Caco-2 (cell line): ENCODE measurements at regions not wholly inside any gene's neighbourhood (a gene's known extent, or its start where the extent isn't known, plus 50 kb on each side); places are given as distances from the start of the nearest gene placed in this dataset.
"Not testable (repeated sequence)": the region's sequence is repeated elsewhere in the genome, so short reads cannot be mapped to it uniquely, and the experiment has no call there.

ENCODE experiments used
- BruUV-seq: library from RNA; stranded (reverse); fragments of 400-500 nt; replicated peaks from 2 replicates; lab custom pipeline; 2021; lab: Mats Ljungman, UMichigan
- CTCF ChIA-PET: fragments of 300-600 bp; sonication (Branson Sonifier 250); formaldehyde crosslinking; loops from one replicate; lab custom pipeline; 2022; ENCODE audit warnings: antibody characterized with exemption; lab: Charles Lee
- POLR2A ChIA-PET: fragments of 300-600 bp; sonication (Branson Sonifier 250); formaldehyde crosslinking; loops from one replicate; lab custom pipeline; 2022; ENCODE audit warnings: antibody characterized with exemption; lab: Charles Lee
- DNase-seq, 2 experiments: peaks; one replicate each; pipeline versions ENCODE4 v3.0.0 to v3.0.0-alpha.2; 2020 to 2022
- H3K27me3 ChIP-seq: replicated peaks from 2 replicates; pipeline ENCODE4 v1.6.0; 2011; ENCODE audit warnings: low read length; ENCODE audit not compliant: control insufficient read depth, insufficient read depth
- H3K36me3 ChIP-seq: 2 replicates; pipeline ENCODE4 v1.5.1; 2011; ENCODE audit warnings: low read length; ENCODE audit not compliant: control insufficient read depth, insufficient read depth
- H3K4me1 ChIP-seq: fragments of 250-450 bp; sonication (Bioruptor Pico); 2 replicates; pipeline ENCODE4 v1.5.1; 2020; ENCODE audit warnings: mild to moderate bottlenecking
- H3K4me3 ChIP-seq: 2 replicates; pipeline ENCODE4 v1.5.1; 2011; ENCODE audit warnings: low read depth, mild to moderate bottlenecking, control low read depth, low read length
- H3K9me3 ChIP-seq: fragments of 250-450 bp; sonication (Bioruptor Pico); 2 replicates; pipeline ENCODE4 v1.5.1; 2020; ENCODE audit warnings: mild to moderate bottlenecking, moderate library complexity
- H3K27ac Mint-ChIP-seq: one replicate; pipeline ENCODE4 v1.8.0; 2022; ENCODE audit warnings: mixed read lengths; ENCODE audit not compliant: unreplicated experiment
- H3K27me3 Mint-ChIP-seq: one replicate; pipeline ENCODE4 v1.8.0; 2022; ENCODE audit warnings: mixed read lengths; ENCODE audit not compliant: insufficient read depth, unreplicated experiment
- H3K36me3 Mint-ChIP-seq: one replicate; pipeline ENCODE4 v1.8.0; 2022; ENCODE audit warnings: mild to moderate bottlenecking, mixed read lengths; ENCODE audit not compliant: insufficient read depth, unreplicated experiment
- H3K4me1 Mint-ChIP-seq: one replicate; pipeline ENCODE4 v1.8.0; 2022; ENCODE audit warnings: low read depth, mixed read lengths; ENCODE audit not compliant: unreplicated experiment
- H3K4me3 Mint-ChIP-seq: one replicate; pipeline ENCODE4 v1.8.0; 2022; ENCODE audit warnings: mild to moderate bottlenecking, moderate library complexity, mixed read lengths; ENCODE audit not compliant: unreplicated experiment
- H3K9me3 Mint-ChIP-seq: one replicate; pipeline ENCODE4 v1.8.0; 2022; ENCODE audit warnings: mixed read lengths; ENCODE audit not compliant: unreplicated experiment
- CTCF ChIP-seq, 2 experiments: fragments of 200-600 bp in 1 of 2; IDR thresholded peaks; 1 replicate in 1 of 2; 2 replicates in 1 of 2; pipeline versions ENCODE4 v1.5.1 to v1.8.0; 2011 to 2022; ENCODE audit warnings: antibody characterized with exemption in 1 of 2, control low read depth in 1 of 2, inconsistent platforms in 1 of 2, low read depth in 1 of 2, low read length in 1 of 2, mild to moderate bottlenecking in 1 of 2, moderate library complexity in 1 of 2; ENCODE audit not compliant: insufficient read depth in 1 of 2, severe bottlenecking in 1 of 2, unreplicated experiment in 1 of 2
- intact Hi-C: fragments of 100-400 bp; cut with micrococcal nuclease; formaldehyde crosslinking; loops from one replicate; pipeline ENCODE4 v1.10.0; 2022; ENCODE audit not compliant: unreplicated experiment

GRCh38 chr4:123183308-123183707 lies 213.3 kb upstream of the SPRY1 start:
- Mint-ChIP-seq H3K4me3 (no peak overlapping the region), H3K9me3 (no peaks in the 10 kb centered on the region), H3K27ac (no peak overlapping the region), H3K27me3 (no peaks in the 10 kb centered on the region), H3K4me1 (no peaks in the 10 kb centered on the region), H3K36me3 (no peaks in the 10 kb centered on the region)
- no peak for DNase-seq
- CTCF ChIA-PET: no interaction called here
- no peaks in the 10 kb centered on the region for H3K9me3 ChIP-seq
- POLR2A ChIA-PET: no interaction called here
- BruUV-seq: no TSS peak
- intact Hi-C loops: no loop called here
- no peak for TF ChIP-seq CTCF (IDR thresholded peaks at IDR 0.05; ENCODE audit: insufficient read depth in 1 of 2, low read depth in 1 of 2, low read length in 1 of 2, severe bottlenecking in 1 of 2, unreplicated experiment in 1 of 2)
- H3K4me1 ChIP-seq: no peaks in the 10 kb centered on the region
- no peaks in the 10 kb centered on the region for H3K27me3 ChIP-seq
- H3K4me3 ChIP-seq: no peak overlapping the region
- H3K36me3 ChIP-seq: no peaks in the 10 kb centered on the region

GRCh38 chr4:123183754-123184153 lies 212.8 kb upstream of the SPRY1 start:
- H3K4me3 ChIP-seq, BruUV-seq, H3K4me1 Mint-ChIP-seq, H3K9me3 ChIP-seq, DNase-seq, POLR2A ChIA-PET, H3K27ac Mint-ChIP-seq, CTCF ChIA-PET, intact Hi-C loops, H3K36me3 Mint-ChIP-seq, H3K27me3 Mint-ChIP-seq, H3K9me3 Mint-ChIP-seq, H3K4me3 Mint-ChIP-seq, H3K27me3 ChIP-seq, H3K4me1 ChIP-seq, H3K36me3 ChIP-seq: not testable (repeated sequence)

- intact Hi-C loops: no loop called here
- ChIA-PET CTCF (no interaction called here), POLR2A (no interaction called here)
- Histone ChIP-seq H3K9me3 (no peaks in the 10 kb centered on the region), H3K4me1 (no peaks in the 10 kb centered on the region), H3K36me3 (no peaks in the 10 kb centered on the region), H3K27me3 (no peaks in the 10 kb centered on the region), H3K4me3 (no peak overlapping the region)
- Mint-ChIP-seq H3K9me3 (no peaks in the 10 kb centered on the region), H3K27ac (no peak overlapping the region), H3K4me1 (peaks cover 11% of the 10 kb centered on the region), H3K27me3 (no peaks in the 10 kb centered on the region), H3K36me3 (no peaks in the 10 kb centered on the region), H3K4me3 (no peak overlapping the region)
- no TSS peak for BruUV-seq
- DNase-seq: no peak
- no peak for TF ChIP-seq CTCF (IDR thresholded peaks at IDR 0.05; ENCODE audit: insufficient read depth in 1 of 2, low read depth in 1 of 2, low read length in 1 of 2, severe bottlenecking in 1 of 2, unreplicated experiment in 1 of 2)
Measured at GRCh38 chr4:123186731-123187130, 209.9 kb upstream of the SPRY1 start.

- Histone ChIP-seq H3K4me3 (no peak overlapping the region), H3K27me3 (no peaks in the 10 kb centered on the region), H3K4me1 (no peaks in the 10 kb centered on the region), H3K9me3 (no peaks in the 10 kb centered on the region), H3K36me3 (no peaks in the 10 kb centered on the region)
- Mint-ChIP-seq H3K27me3 (no peaks in the 10 kb centered on the region), H3K27ac (no peak overlapping the region), H3K4me1 (peaks cover 15% of the 10 kb centered on the region), H3K4me3 (no peak overlapping the region), H3K9me3 (no peaks in the 10 kb centered on the region), H3K36me3 (no peaks in the 10 kb centered on the region)
- DNase-seq: no peak
- ChIA-PET CTCF (no interaction called here), POLR2A (no interaction called here)
- TF ChIP-seq CTCF (IDR thresholded peaks at IDR 0.05; ENCODE audit: insufficient read depth in 1 of 2, low read depth in 1 of 2, low read length in 1 of 2, severe bottlenecking in 1 of 2, unreplicated experiment in 1 of 2): no peak
- intact Hi-C loops: no loop called here
- BruUV-seq: no TSS peak
Measured at GRCh38 chr4:123190176-123190575, 206.4 kb upstream of the SPRY1 start.
